Esophagus (tissue), 2 donors: ENCODE measurements at regions not wholly inside any gene's neighbourhood (a gene's known extent, or its start where the extent isn't known, plus 50 kb on each side); places are given as distances from the start of the nearest gene placed in this dataset.
A peak's percentile ranks its signal among the peaks of the same experiment; 100 is the strongest.

Experiments
- H3K27ac ChIP-seq, 2 donors: one replicate each; pipeline ENCODE4 v1.5.1; 2013; ENCODE audit warnings: low read depth in 2 of 2, mild to moderate bottlenecking in 2 of 2, inconsistent platforms in 1 of 2, low read length in 1 of 2, moderate library complexity in 1 of 2
- H3K27me3 ChIP-seq, 2 donors: one replicate each; pipeline ENCODE4 v1.6.1; 2013; ENCODE audit warnings: low read length in 2 of 2, control low read depth in 1 of 2, mild to moderate bottlenecking in 1 of 2; ENCODE audit not compliant: insufficient read depth in 2 of 2, control insufficient read depth in 1 of 2
- H3K36me3 ChIP-seq, 2 donors: one replicate each; pipeline ENCODE4 v1.6.1; 2013; ENCODE audit warnings: low read length in 1 of 2; ENCODE audit not compliant: control insufficient read depth in 2 of 2, insufficient read depth in 2 of 2
- H3K4me1 ChIP-seq, 2 donors: one replicate each; pipeline ENCODE4 v1.6.1; 2013; ENCODE audit warnings: low read length in 1 of 2; ENCODE audit not compliant: control insufficient read depth in 2 of 2, insufficient read depth in 2 of 2
- H3K4me3 ChIP-seq, 2 donors: one replicate each; pipeline ENCODE4 v1.5.1; 2013; ENCODE audit warnings: low read length in 2 of 2, mild to moderate bottlenecking in 2 of 2, low read depth in 1 of 2, moderate library complexity in 1 of 2
- H3K9me3 ChIP-seq, 2 donors: one replicate each; pipeline ENCODE4 v1.6.1; 2013; ENCODE audit warnings: mild to moderate bottlenecking in 2 of 2, low read depth in 1 of 2, low read length in 1 of 2, moderate library complexity in 1 of 2; ENCODE audit not compliant: control insufficient read depth in 2 of 2, insufficient read depth in 1 of 2
- WGBS, 2 donors: extraction: QIAGEN DNeasy Blood & Tissue Kit; methylation state at CpG; one replicate each; pipeline ENCODE4 v1.1.7; 2013; 5-methylcytosine and 5-hydroxymethylcytosine counted together
- donor health status: healthy with polysubstance abuse.
- donor health status: Bipolar disorder and iron deficiency.

GRCh38 chr6:82419132-82419581 lies 55.5 kb downstream of the TPBG start:
- Histone ChIP-seq H3K4me3 (no peak overlapping the region), H3K36me3 (no peaks in the 10 kb centered on the region), H3K9me3 (no peaks in the 10 kb centered on the region), H3K27me3 (no peaks in the 10 kb centered on the region), H3K4me1 (no peaks in the 10 kb centered on the region), H3K27ac (no peak overlapping the region)
- WGBS, 2 donors: 85 to 94% methylated on average over 3 of the region's 3 CpGs

GRCh38 chr6:82419859-82420258 lies 56.2 kb downstream of the TPBG start:
- no peaks in the 10 kb centered on the region for H3K9me3 ChIP-seq
- no peaks in the 10 kb centered on the region for H3K27me3 ChIP-seq
- H3K36me3 ChIP-seq: no peaks in the 10 kb centered on the region
- H3K4me1 ChIP-seq: no peaks in the 10 kb centered on the region
- H3K27ac ChIP-seq: no peak overlapping the region
- H3K4me3 ChIP-seq: no peak overlapping the region
- 49 to 50% methylated on average over 1 of the region's 1 CpG for WGBS, 2 donors

- no peaks in the 10 kb centered on the region for H3K9me3 ChIP-seq
- no peaks in the 10 kb centered on the region for H3K36me3 ChIP-seq
- H3K4me3 ChIP-seq: no peak overlapping the region
- H3K4me1 ChIP-seq: no peaks in the 10 kb centered on the region
- H3K27me3 ChIP-seq: no peaks in the 10 kb centered on the region
- H3K27ac ChIP-seq: no peak overlapping the region
Observed at GRCh38 chr6:82430611-82431010, 67.0 kb downstream of the TPBG start.

- H3K27me3 ChIP-seq: no peaks in the 10 kb centered on the region
- no peak overlapping the region for H3K4me3 ChIP-seq
- no peaks in the 10 kb centered on the region for H3K4me1 ChIP-seq
- H3K27ac ChIP-seq: no peak overlapping the region
- 87 to 100% methylated on average over 1 to 2 of the region's 2 CpGs for WGBS, 2 donors
- H3K36me3 ChIP-seq: no peaks in the 10 kb centered on the region
- H3K9me3 ChIP-seq: no peaks in the 10 kb centered on the region
Observed at GRCh38 chr6:82436740-82437139, 73.1 kb downstream of the TPBG start.

- no peak overlapping the region for H3K27ac ChIP-seq
- H3K36me3 ChIP-seq: no peaks in the 10 kb centered on the region
- H3K27me3 ChIP-seq: no peaks in the 10 kb centered on the region
- H3K4me3 ChIP-seq: no peak overlapping the region
- H3K4me1 ChIP-seq: no peaks in the 10 kb centered on the region
- no peaks in the 10 kb centered on the region for H3K9me3 ChIP-seq
Observed at GRCh38 chr6:82437701-82438100, 74.1 kb downstream of the TPBG start.

GRCh38 chr6:82441047-82441855 lies 77.6 kb downstream of the TPBG start:
- H3K27ac ChIP-seq: no peak overlapping the region
- H3K4me3 ChIP-seq: no peak overlapping the region
- H3K4me1 ChIP-seq: no peaks in the 10 kb centered on the region
- no peaks in the 10 kb centered on the region for H3K27me3 ChIP-seq
- no peaks in the 10 kb centered on the region for H3K9me3 ChIP-seq
- WGBS, 2 donors: 82 to 86% methylated on average over 3 of the region's 3 CpGs
- no peaks in the 10 kb centered on the region for H3K36me3 ChIP-seq

- Histone ChIP-seq H3K4me1 (no peaks in the 10 kb centered on the region), H3K4me3 (no peak overlapping the region), H3K27ac (no peak overlapping the region), H3K36me3 (no peaks in the 10 kb centered on the region), H3K27me3 (no peaks in the 10 kb centered on the region), H3K9me3 (no peaks in the 10 kb centered on the region)
- 73 to 78% methylated on average over 7 of the region's 7 CpGs for WGBS, 2 donors
Observed at GRCh38 chr6:82442061-82442719, 78.6 kb downstream of the TPBG start.

- H3K27ac ChIP-seq: peak overlapping the region; percentile 33 to 81
- no peak overlapping the region for H3K4me3 ChIP-seq
- H3K9me3 ChIP-seq: peaks cover 0 to 2% of the 10 kb centered on the region in 2 donors
- peaks cover 0 to 3% of the 10 kb centered on the region in 2 donors for H3K4me1 ChIP-seq
- H3K27me3 ChIP-seq: no peaks in the 10 kb centered on the region
- no peaks in the 10 kb centered on the region for H3K36me3 ChIP-seq
Observed at GRCh38 chr6:82458147-82458546, 94.5 kb downstream of the TPBG start.

GRCh38 chr6:82458705-82459104 lies 95.1 kb downstream of the TPBG start:
- Histone ChIP-seq H3K4me3 (no peak overlapping the region), H3K9me3 (peaks cover 0 to 2% of the 10 kb centered on the region in 2 donors), H3K36me3 (no peaks in the 10 kb centered on the region), H3K4me1 (peaks cover 0 to 3% of the 10 kb centered on the region in 2 donors), H3K27ac (peak overlapping the region; percentile 8 to 81), H3K27me3 (no peaks in the 10 kb centered on the region)
- WGBS, 2 donors: 66 to 75% methylated on average over 2 of the region's 2 CpGs

GRCh38 chr6:82461536-82461935 lies 97.9 kb downstream of the TPBG start:
- Histone ChIP-seq H3K27me3 (no peaks in the 10 kb centered on the region), H3K4me1 (peaks cover 0 to 3% of the 10 kb centered on the region in 2 donors), H3K27ac (no peak overlapping the region), H3K4me3 (no peak overlapping the region), H3K36me3 (no peaks in the 10 kb centered on the region), H3K9me3 (peaks cover 0 to 2% of the 10 kb centered on the region in 2 donors)
- WGBS, 2 donors: 85 to 89% methylated on average over 1 of the region's 1 CpG
